GM18951 (cell line): ENCODE measurements at regions not wholly inside any gene's neighbourhood (a gene's known extent, or its start where the extent isn't known, plus 50 kb on each side); places are given as distances from the start of the nearest gene placed in this dataset.

Experiments used
- POLR2A ChIP-seq: IDR thresholded peaks from 4 replicates; pipeline ENCODE4 v1.6.1; 2011; ENCODE audit warnings: mild to moderate bottlenecking; ENCODE audit not compliant: insufficient read length, insufficient read depth; ENCODE audit errors: extremely low read depth
- in situ Hi-C: fragments of 300-500 bp; cut with MboI; formaldehyde crosslinking; loops from one replicate; pipeline ENCODE4 v1.12.0; 2022; ENCODE audit warnings: low sequenced_read_pairs, mixed read lengths, inconsistent platforms; ENCODE audit not compliant: unreplicated experiment

- TF ChIP-seq POLR2A, result no peak
- in situ Hi-C loops, result no loop called here
These were observed 801.7 kb upstream of the ID2 start for GRCh38 chr2:7880126-7880525.

GRCh38 chr2:7880566-7880965, 801.3 kb upstream of the ID2 start:
- no peak for TF ChIP-seq POLR2A
- in situ Hi-C loops, result no loop called here

- no peak for TF ChIP-seq POLR2A
- in situ Hi-C loops, result no loop called here
These were observed 800.8 kb upstream of the ID2 start for GRCh38 chr2:7881063-7881462.

GRCh38 chr2:7881466-7881865, 800.4 kb upstream of the ID2 start:
- TF ChIP-seq POLR2A, result no peak
- in situ Hi-C loops, result no loop called here

GRCh38 chr2:7882296-7882695, 799.6 kb upstream of the ID2 start:
- in situ Hi-C loops, result no loop called here
- TF ChIP-seq POLR2A, result no peak

- in situ Hi-C loops, result no loop called here
- no peak for TF ChIP-seq POLR2A
These were observed 797.5 kb upstream of the ID2 start for GRCh38 chr2:7884338-7884737.

GRCh38 chr2:7886666-7887065, 795.2 kb upstream of the ID2 start:
- in situ Hi-C loops, result no loop called here
- no peak for TF ChIP-seq POLR2A

GRCh38 chr2:7887441-7887840, 794.4 kb upstream of the ID2 start:
- TF ChIP-seq POLR2A, result no peak

GRCh38 chr2:7888876-7889275, 793.0 kb upstream of the ID2 start:
- in situ Hi-C loops, result no loop called here
- no peak for TF ChIP-seq POLR2A

More at GRCh38 chr2:7887441-7887840, 794.4 kb upstream of the ID2 start:
- in situ Hi-C loops, result no loop called here

- in situ Hi-C loops, result no loop called here
- TF ChIP-seq POLR2A, result no peak
These were observed 790.5 kb upstream of the ID2 start for GRCh38 chr2:7891312-7891711.

- TF ChIP-seq POLR2A, result no peak
- in situ Hi-C loops, result no loop called here
These were observed 786.6 kb upstream of the ID2 start for GRCh38 chr2:7895289-7895688.

- in situ Hi-C loops, result no loop called here
- TF ChIP-seq POLR2A, result no peak
These were observed 784.8 kb upstream of the ID2 start for GRCh38 chr2:7896940-7897487.

- in situ Hi-C loops, result no loop called here
These were observed 782.6 kb upstream of the ID2 start for GRCh38 chr2:7899241-7899640.

GRCh38 chr2:7899923-7900322, 781.9 kb upstream of the ID2 start:
- no peak for TF ChIP-seq POLR2A
- in situ Hi-C loops, result no loop called here

More at GRCh38 chr2:7899241-7899640, 782.6 kb upstream of the ID2 start:
- no peak for TF ChIP-seq POLR2A

GRCh38 chr2:7900593-7900992, 781.3 kb upstream of the ID2 start:
- in situ Hi-C loops, result no loop called here
- no peak for TF ChIP-seq POLR2A
